GM10266 (cell line): ENCODE measurements at regions not wholly inside any gene's neighbourhood (a gene's known extent, or its start where the extent isn't known, plus 50 kb on each side); places are given as distances from the start of the nearest gene placed in this dataset.

ENCODE experiments used
- DNase-seq: peaks from one replicate; pipeline ENCODE4 v3.0.0; 2012; ENCODE audit errors: extremely low spot score
- CTCF ChIP-seq: IDR thresholded peaks from 2 replicates; pipeline ENCODE4 v1.5.1; 2012; ENCODE audit warnings: mild to moderate bottlenecking, low read depth; ENCODE audit not compliant: control insufficient read depth, insufficient read depth; ENCODE audit errors: missing control alignments

- DNase-seq: no peak
- TF ChIP-seq CTCF: no peak
These were observed 195.6 kb downstream of the ELAVL2 start for GRCh38 chr9:23630488-23630887.

- TF ChIP-seq CTCF: no peak
- no peak for DNase-seq
These were observed 190.8 kb downstream of the ELAVL2 start for GRCh38 chr9:23635276-23635675.

GRCh38 chr9:23636199-23636598 is 189.8 kb downstream of the ELAVL2 start:
- no peak for DNase-seq
- TF ChIP-seq CTCF: no peak

GRCh38 chr9:23638011-23638410 is 188.0 kb downstream of the ELAVL2 start:
- TF ChIP-seq CTCF: no peak
- no peak for DNase-seq

GRCh38 chr9:23638837-23639426 is 187.1 kb downstream of the ELAVL2 start:
- no peak for TF ChIP-seq CTCF
- no peak for DNase-seq
